ENCODE measurements at regions not wholly inside any gene's neighbourhood (a gene's known extent, or its start where the extent isn't known, plus 50 kb on each side); places are given as distances from the start of the nearest gene placed in this dataset.

DNA sequence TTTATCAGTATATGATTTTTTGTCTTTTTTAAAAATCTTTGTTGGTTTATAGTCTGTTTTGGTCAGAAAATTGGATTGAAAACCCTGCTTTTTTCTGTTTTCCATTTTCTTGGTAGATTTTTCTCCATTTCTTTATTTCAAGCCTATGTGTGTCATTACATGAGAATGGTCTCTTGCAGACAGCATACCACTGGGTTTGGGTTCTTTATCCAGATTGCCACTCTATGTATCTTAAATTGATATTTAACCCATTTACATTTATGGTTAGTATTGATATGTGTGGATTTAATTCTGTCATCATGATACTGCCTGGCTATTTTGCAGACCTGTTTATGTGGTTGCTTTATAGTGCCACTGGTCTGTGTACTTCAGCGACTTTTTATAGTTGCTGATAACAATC is 239.9 kb upstream of the NDST4 start:
- TF ChIP-seq, protein P1, sequence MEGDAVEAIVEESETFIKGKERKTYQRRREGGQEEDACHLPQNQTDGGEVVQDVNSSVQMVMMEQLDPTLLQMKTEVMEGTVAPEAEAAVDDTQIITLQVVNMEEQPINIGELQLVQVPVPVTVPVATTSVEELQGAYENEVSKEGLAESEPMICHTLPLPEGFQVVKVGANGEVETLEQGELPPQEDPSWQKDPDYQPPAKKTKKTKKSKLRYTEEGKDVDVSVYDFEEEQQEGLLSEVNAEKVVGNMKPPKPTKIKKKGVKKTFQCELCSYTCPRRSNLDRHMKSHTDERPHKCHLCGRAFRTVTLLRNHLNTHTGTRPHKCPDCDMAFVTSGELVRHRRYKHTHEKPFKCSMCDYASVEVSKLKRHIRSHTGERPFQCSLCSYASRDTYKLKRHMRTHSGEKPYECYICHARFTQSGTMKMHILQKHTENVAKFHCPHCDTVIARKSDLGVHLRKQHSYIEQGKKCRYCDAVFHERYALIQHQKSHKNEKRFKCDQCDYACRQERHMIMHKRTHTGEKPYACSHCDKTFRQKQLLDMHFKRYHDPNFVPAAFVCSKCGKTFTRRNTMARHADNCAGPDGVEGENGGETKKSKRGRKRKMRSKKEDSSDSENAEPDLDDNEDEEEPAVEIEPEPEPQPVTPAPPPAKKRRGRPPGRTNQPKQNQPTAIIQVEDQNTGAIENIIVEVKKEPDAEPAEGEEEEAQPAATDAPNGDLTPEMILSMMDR (IDR thresholded peaks at IDR 0.05), result no peak
- no peak for DNase-seq (ENCODE audit: low spot score)
- H3K27ac ChIP-seq, result no peak overlapping the region
- H3K4me3 ChIP-seq, result no peak overlapping the region

DNA sequence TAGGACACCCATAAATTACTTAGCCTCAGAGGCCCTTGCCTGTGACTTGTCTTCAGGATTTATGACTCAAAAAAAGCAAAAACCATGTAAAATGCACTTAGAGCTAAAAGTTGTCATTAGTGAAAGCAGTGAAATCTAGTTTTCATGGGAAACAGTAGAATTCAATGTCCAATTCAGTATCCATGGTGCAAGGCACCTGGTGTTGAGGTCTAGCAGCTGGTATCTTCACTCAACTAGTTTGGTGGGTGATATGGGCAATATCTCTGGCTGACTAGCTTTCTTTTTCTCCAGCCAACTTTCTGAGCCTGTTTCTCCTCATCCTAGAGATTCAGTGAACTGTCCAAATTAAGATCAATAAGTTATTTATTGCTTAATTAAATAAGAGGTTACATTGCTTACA is 229.8 kb upstream of the NDST4 start:
- TF ChIP-seq, protein P1 (IDR thresholded peaks at IDR 0.05), result no peak
- H3K4me3 ChIP-seq, result no peak overlapping the region

DNA sequence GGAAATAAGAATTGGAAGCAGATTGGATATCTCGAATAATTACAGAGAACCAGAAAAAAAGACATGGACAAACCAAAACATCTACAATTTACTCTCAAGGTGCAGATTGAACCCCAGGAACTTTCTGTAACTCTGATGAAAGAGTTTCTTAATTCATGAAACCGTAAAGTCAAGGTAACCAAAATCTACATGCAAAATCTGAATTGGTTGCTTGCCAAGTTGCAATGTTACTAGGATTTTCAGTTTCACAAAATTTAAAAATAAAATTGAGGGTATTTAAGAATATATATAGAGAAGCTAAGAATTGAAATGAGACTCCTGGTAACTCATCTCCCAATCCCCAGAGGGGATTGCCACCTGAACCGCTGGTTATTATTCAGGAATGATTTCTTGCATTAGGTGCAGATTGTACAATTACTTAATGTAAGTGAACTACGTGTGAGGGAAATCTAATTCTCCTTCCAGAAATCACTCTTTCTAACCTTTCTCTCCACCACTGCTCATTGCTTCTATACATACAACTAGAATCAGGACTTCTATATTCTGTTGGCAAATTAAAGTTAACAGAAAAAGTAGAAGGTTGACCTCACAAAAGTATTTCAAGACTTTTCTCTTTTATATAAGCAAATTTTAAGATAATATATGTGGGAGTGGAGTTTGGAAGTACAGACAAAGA is 221.5 kb upstream of the NDST4 start:
- Histone ChIP-seq H3K27ac (no peak overlapping the region), H3K4me3 (no peak overlapping the region)
- TF ChIP-seq, protein P1 (IDR thresholded peaks at IDR 0.05), result no peak
- no peak for DNase-seq (ENCODE audit: low spot score)

More for the DNA sequence above, 229.8 kb upstream of the NDST4 start:
- no peak overlapping the region for H3K27ac ChIP-seq
- DNase-seq (ENCODE audit: low spot score), result no peak

DNA sequence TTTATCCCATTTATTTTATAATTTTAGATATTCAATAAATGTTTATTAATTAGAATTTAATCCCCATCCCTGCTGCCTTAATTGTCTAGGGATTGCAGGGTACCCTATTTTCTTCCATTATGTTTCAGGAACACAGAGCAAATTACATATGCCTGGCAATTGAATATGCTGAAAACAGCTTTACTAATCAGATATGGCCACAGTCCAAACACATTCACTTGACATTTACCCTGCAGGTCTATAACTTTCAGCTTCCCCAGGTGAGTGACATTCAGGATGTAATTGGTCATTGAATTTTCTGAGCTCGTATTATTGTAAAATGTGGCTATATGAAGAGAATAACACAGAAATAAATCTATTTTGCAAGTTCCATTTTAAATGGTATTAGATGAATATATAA is 218.7 kb upstream of the NDST4 start:
- Histone ChIP-seq H3K27ac (no peak overlapping the region), H3K4me3 (no peak overlapping the region)
- TF ChIP-seq, protein P1 (IDR thresholded peaks at IDR 0.05), result no peak
- no peak for DNase-seq (ENCODE audit: low spot score)

DNA sequence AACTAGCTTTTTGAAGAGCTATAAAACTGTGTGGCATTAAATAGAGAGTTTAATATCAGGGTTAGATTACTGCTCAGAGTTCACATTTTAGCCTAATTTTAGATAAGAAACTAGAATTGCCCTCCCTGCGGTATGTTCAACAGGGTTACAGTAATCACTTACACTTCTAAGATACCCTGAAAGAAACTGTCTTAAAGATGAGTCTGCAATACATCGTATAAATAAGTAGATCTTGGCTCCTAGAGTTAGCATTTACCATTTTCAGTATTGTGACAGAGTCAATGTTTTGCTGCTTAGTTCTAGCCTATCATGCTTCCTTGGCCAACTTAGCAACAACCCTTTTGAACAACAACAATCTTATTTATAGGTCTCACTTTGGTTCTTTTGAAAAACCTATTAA is 217.8 kb upstream of the NDST4 start:
- TF ChIP-seq, protein P1 (IDR thresholded peaks at IDR 0.05), result no peak
- H3K4me3 ChIP-seq, result no peak overlapping the region
- DNase-seq (ENCODE audit: low spot score), result no peak
- H3K27ac ChIP-seq, result no peak overlapping the region

DNA sequence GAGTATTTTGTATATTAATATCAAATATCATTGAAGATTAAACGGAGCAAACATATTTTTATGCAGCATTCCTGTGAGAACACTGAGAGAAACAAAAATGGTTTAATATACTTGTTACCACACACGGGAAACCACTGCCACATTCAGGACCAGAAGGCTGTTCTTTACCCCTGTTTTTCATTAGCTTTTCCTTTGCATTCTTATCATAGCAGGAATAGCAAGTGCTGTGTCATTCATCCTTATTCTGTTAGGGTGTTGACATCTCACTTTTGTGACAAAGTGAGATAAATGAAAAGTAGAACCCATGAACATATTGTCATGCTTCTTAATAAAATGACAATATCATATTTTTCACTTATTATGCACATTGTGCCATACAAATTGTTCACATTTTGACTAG is 212.4 kb upstream of the NDST4 start:
- no peak for DNase-seq (ENCODE audit: low spot score)
- no peak overlapping the region for H3K27ac ChIP-seq
- TF ChIP-seq, protein P1 (IDR thresholded peaks at IDR 0.05), result no peak
- no peak overlapping the region for H3K4me3 ChIP-seq

DNA sequence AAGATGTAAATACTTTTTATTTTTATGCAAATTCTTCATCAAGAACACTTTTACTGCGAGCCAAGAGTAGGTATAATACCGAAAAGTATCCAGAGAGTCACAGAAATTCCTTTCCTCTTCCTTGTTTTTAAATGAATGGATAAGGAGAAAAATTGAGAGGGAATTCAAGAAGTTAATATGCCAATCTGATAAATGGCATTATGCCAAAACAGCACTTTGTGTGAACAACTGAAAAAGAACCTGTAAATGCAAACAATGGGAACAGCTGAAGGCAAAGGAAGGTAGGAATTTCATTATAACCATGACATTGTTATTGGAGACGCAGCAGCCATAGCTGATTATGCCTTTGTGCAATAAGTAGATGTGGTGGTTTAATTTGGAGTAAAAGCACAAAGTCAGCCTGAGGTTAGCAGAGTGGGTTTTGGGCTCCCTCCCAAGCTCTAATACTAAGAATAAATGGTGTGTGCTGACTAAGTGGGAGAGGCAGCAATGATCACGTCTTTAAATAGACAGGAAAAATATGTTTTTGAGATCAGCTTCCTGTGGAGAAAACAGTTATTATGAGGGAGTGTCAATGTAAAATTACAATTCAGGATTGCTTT is 209.8 kb upstream of the NDST4 start:
- TF ChIP-seq, protein P1 (IDR thresholded peaks at IDR 0.05), result no peak
- Histone ChIP-seq H3K27ac (no peak overlapping the region), H3K4me3 (no peak overlapping the region)
- no peak for DNase-seq (ENCODE audit: low spot score)
